OCI-LY7 (cell line): ENCODE measurements at regions not wholly inside any gene's neighbourhood (a gene's known extent, or its start where the extent isn't known, plus 50 kb on each side); places are given as distances from the start of the nearest gene placed in this dataset.

Experiments used
- BruUV-seq: library from RNA; stranded (reverse); fragments of 400-500 nt; replicated peaks from 2 replicates; lab custom pipeline; 2021; lab: Mats Ljungman, UMichigan
- CTCF ChIA-PET: fragments of 300-600 bp; sonication (Branson Sonifier 250); formaldehyde crosslinking; loops from one replicate; lab custom pipeline; 2022; ENCODE audit warnings: antibody characterized with exemption; ENCODE audit not compliant: unreplicated experiment; lab: Charles Lee
- POLR2A ChIA-PET: fragments of 300-600 bp; sonication (Branson Sonifier 250); formaldehyde crosslinking; loops from one replicate; lab custom pipeline; 2022; ENCODE audit warnings: antibody characterized with exemption; lab: Charles Lee
- DNase-seq: peaks from one replicate; pipeline ENCODE4 v3.0.0-alpha.2; 2015; ENCODE audit warnings: low spot score
- H2AFZ ChIP-seq: fragments of 200-600 bp; sonication (generic), shearing (Covaris generic); 2 replicates; pipeline ENCODE4 v1.6.1; 2014; ENCODE audit warnings: mild to moderate bottlenecking, antibody characterized with exemption, low read length, moderate library complexity
- H3K27ac ChIP-seq: fragments of 200-600 bp; sonication (generic); 2 replicates; pipeline ENCODE4 v1.5.1; 2014; ENCODE audit warnings: mixed run types, low read depth, mild to moderate bottlenecking, moderate library complexity, low read length, inconsistent platforms; ENCODE audit not compliant: poor library complexity, severe bottlenecking
- H3K36me3 ChIP-seq: fragments of 200-600 bp; sonication (generic); 2 replicates; pipeline ENCODE4 v1.6.1; 2014; ENCODE audit warnings: mild to moderate bottlenecking, antibody characterized with exemption, low read length, moderate library complexity, mixed read lengths; ENCODE audit not compliant: insufficient read depth
- H3K4me1 ChIP-seq: fragments of 200-600 bp; sonication (generic); 2 replicates; pipeline ENCODE4 v1.5.1; 2014; ENCODE audit warnings: mild to moderate bottlenecking, low read length; ENCODE audit not compliant: insufficient read depth, poor library complexity, severe bottlenecking
- H3K4me2 ChIP-seq: fragments of 200-600 bp; sonication (generic); 2 replicates; pipeline ENCODE4 v1.6.1; 2014; ENCODE audit warnings: mild to moderate bottlenecking, low read length
- H3K4me3 ChIP-seq: fragments of 200-600 bp; sonication (generic); 2 replicates; pipeline ENCODE4 v1.5.1; 2014; ENCODE audit warnings: mild to moderate bottlenecking, low read depth, low read length; ENCODE audit not compliant: poor library complexity, severe bottlenecking
- H3K79me2 ChIP-seq: fragments of 200-600 bp; sonication (generic); 2 replicates; pipeline ENCODE4 v1.6.1; 2016; ENCODE audit warnings: low read depth, mild to moderate bottlenecking, low read length, moderate library complexity, mixed read lengths; ENCODE audit not compliant: insufficient read depth
- H3K9me2 ChIP-seq: fragments of 200-600 bp; sonication (generic); 2 replicates; pipeline ENCODE4 v1.6.1; 2016; ENCODE audit warnings: mild to moderate bottlenecking, low read length, mixed read lengths; ENCODE audit not compliant: insufficient read depth
- H3K9me3 ChIP-seq: fragments of 200-600 bp; sonication (generic); 2 replicates; pipeline ENCODE4 v1.6.1; 2014; ENCODE audit warnings: mild to moderate bottlenecking, mixed run types, low read length, mixed read lengths
- H4K20me1 ChIP-seq: fragments of 200-600 bp; sonication (generic); 2 replicates; pipeline ENCODE4 v1.6.1; 2014; ENCODE audit warnings: mild to moderate bottlenecking, antibody characterized with exemption, low read length, moderate library complexity, mixed read lengths; ENCODE audit not compliant: insufficient read depth
- CTCF ChIP-seq: fragments of 200-600 bp; sonication (generic); conservative IDR thresholded peaks from 2 replicates; pipeline ENCODE4 v1.5.1; 2014; ENCODE audit warnings: mild to moderate bottlenecking, antibody characterized with exemption, low read length, moderate library complexity, mixed read lengths
- EZH2phosphoT487 ChIP-seq: fragments of 200-600 bp; sonication (generic); IDR thresholded peaks from 2 replicates; pipeline ENCODE4 v1.6.1; 2018; ENCODE audit warnings: low read depth, borderline replicate concordance, mild to moderate bottlenecking, mixed run types, antibody characterized with exemption, low read length, moderate library complexity, mixed read lengths
- intact Hi-C: fragments of 100-400 bp; cut with micrococcal nuclease; formaldehyde crosslinking; loops from one replicate; pipeline ENCODE4 v1.10.0; 2022; ENCODE audit not compliant: unreplicated experiment

GRCh38 chr2:139317259-139317658 lies 537.1 kb upstream of the NXPH2 start:
- H4K20me1 ChIP-seq = no peaks in the 10 kb centered on the region
- CTCF ChIA-PET = no interaction called here
- H3K9me2 ChIP-seq = no peaks in the 10 kb centered on the region
- H3K4me3 ChIP-seq = no peak overlapping the region
- no peaks in the 10 kb centered on the region for H3K36me3 ChIP-seq
- BruUV-seq = no TSS peak
- DNase-seq = no peak
- H2AFZ ChIP-seq = no peak overlapping the region
- POLR2A ChIA-PET = no interaction called here
- H3K9me3 ChIP-seq = no peaks in the 10 kb centered on the region
- H3K4me2 ChIP-seq = no peak overlapping the region
- no peaks in the 10 kb centered on the region for H3K79me2 ChIP-seq
- H3K4me1 ChIP-seq = no peaks in the 10 kb centered on the region
- intact Hi-C loops = no loop called here
- no peak for TF ChIP-seq EZH2phosphoT487
- TF ChIP-seq CTCF = no peak
- H3K27ac ChIP-seq = no peak overlapping the region

- intact Hi-C loops = no loop called here
- no peak for DNase-seq
- TF ChIP-seq CTCF = no peak
- no peak for TF ChIP-seq EZH2phosphoT487
- no peak overlapping the region for H2AFZ ChIP-seq
- H4K20me1 ChIP-seq = no peaks in the 10 kb centered on the region
- no TSS peak for BruUV-seq
- H3K9me3 ChIP-seq = no peaks in the 10 kb centered on the region
- ChIA-PET CTCF (no interaction called here), POLR2A (no interaction called here)
- no peaks in the 10 kb centered on the region for H3K9me2 ChIP-seq
- H3K36me3 ChIP-seq = no peaks in the 10 kb centered on the region
- H3K27ac ChIP-seq = no peak overlapping the region
- no peaks in the 10 kb centered on the region for H3K4me1 ChIP-seq
- no peaks in the 10 kb centered on the region for H3K79me2 ChIP-seq
- no peak overlapping the region for H3K4me3 ChIP-seq
- H3K4me2 ChIP-seq = no peak overlapping the region
Measured at GRCh38 chr2:139314059-139314458, 533.9 kb upstream of the NXPH2 start.

- Histone ChIP-seq H2AFZ (no peak overlapping the region), H3K4me3 (no peak overlapping the region), H3K27ac (no peak overlapping the region), H4K20me1 (no peaks in the 10 kb centered on the region), H3K36me3 (no peaks in the 10 kb centered on the region), H3K9me3 (no peaks in the 10 kb centered on the region), H3K9me2 (no peaks in the 10 kb centered on the region), H3K4me1 (no peaks in the 10 kb centered on the region), H3K79me2 (no peaks in the 10 kb centered on the region), H3K4me2 (no peak overlapping the region)
- DNase-seq = no peak
- BruUV-seq = no TSS peak
- ChIA-PET CTCF (no interaction called here), POLR2A (interaction anchor here (0.6 to 0.7 kb wide), 2 partner anchors 408 to 519 kb away, joined by 3 read pairs; no protein-coding TSS in a partner anchor)
- intact Hi-C loops = no loop called here
- no peak for TF ChIP-seq CTCF
Measured at GRCh38 chr2:139296672-139297209, 516.6 kb upstream of the NXPH2 start.
